ENCODE measurements at regions not wholly inside any gene's neighbourhood (a gene's known extent, or its start where the extent isn't known, plus 50 kb on each side); places are given as distances from the start of the nearest gene placed in this dataset.

- no peak overlapping the region for H3K4me3 ChIP-seq
- DNase-seq (no peak), ATAC-seq (no peak)
- H3K9me3 ChIP-seq = no peaks in the 10 kb centered on the region
- no peak for TF ChIP-seq CTCF (IDR thresholded peaks at IDR 0.05)
- WGBS, 2 donors = 65 to 76% methylated on average over 4 of the region's 4 CpGs
- no peak overlapping the region for H3K27ac ChIP-seq
- no peaks in the 10 kb centered on the region for H3K36me3 ChIP-seq
- H3K4me1 ChIP-seq = no peaks in the 10 kb centered on the region
- intact Hi-C loops (cut with DNase I) = no loop called here
- no peaks in the 10 kb centered on the region for H3K27me3 ChIP-seq
Observed at GRCh38 chr7:113452245-113452644, 333.9 kb upstream of the SMIM30 start.

- TF ChIP-seq CTCF (IDR thresholded peaks at IDR 0.05) = no peak
- 92% methylated on average over 2 of the region's 2 CpGs for WGBS, 2 donors
- intact Hi-C loops (cut with DNase I) = no loop called here
Observed at GRCh38 chr7:113446791-113447190, 328.4 kb upstream of the SMIM30 start.

GRCh38 chr7:113446391-113446790 lies 328.0 kb upstream of the SMIM30 start:
- intact Hi-C loops (cut with DNase I) = no loop called here
- Histone ChIP-seq H3K36me3 (no peaks in the 10 kb centered on the region), H3K27ac (no peak overlapping the region), H3K27me3 (no peaks in the 10 kb centered on the region), H3K4me3 (no peak overlapping the region), H3K9me3 (no peaks in the 10 kb centered on the region), H3K4me1 (no peaks in the 10 kb centered on the region)
- TF ChIP-seq CTCF (IDR thresholded peaks at IDR 0.05) = no peak
- DNase-seq (no peak), ATAC-seq (no peak)

More at GRCh38 chr7:113446791-113447190, 328.4 kb upstream of the SMIM30 start:
- DNase-seq = no peak
- no peaks in the 10 kb centered on the region for H3K27me3 ChIP-seq
- H3K4me1 ChIP-seq = no peaks in the 10 kb centered on the region
- ATAC-seq = no peak
- H3K27ac ChIP-seq = no peak overlapping the region
- H3K4me3 ChIP-seq = no peak overlapping the region
- H3K36me3 ChIP-seq = no peaks in the 10 kb centered on the region
- no peaks in the 10 kb centered on the region for H3K9me3 ChIP-seq

GRCh38 chr7:113444261-113444660 lies 325.9 kb upstream of the SMIM30 start:
- ATAC-seq (no peak), DNase-seq (no peak)
- Histone ChIP-seq H3K4me3 (no peak overlapping the region), H3K4me1 (no peaks in the 10 kb centered on the region), H3K9me3 (no peaks in the 10 kb centered on the region), H3K27ac (no peak overlapping the region), H3K27me3 (no peaks in the 10 kb centered on the region), H3K36me3 (no peaks in the 10 kb centered on the region)
- TF ChIP-seq CTCF (IDR thresholded peaks at IDR 0.05) = no peak
- intact Hi-C loops (cut with DNase I) = no loop called here

GRCh38 chr7:113440173-113440572 lies 321.8 kb upstream of the SMIM30 start:
- intact Hi-C loops (cut with DNase I) = no loop called here
- 64 to 73% methylated on average over 2 of the region's 2 CpGs for WGBS, 2 donors
- Histone ChIP-seq H3K27ac (no peak overlapping the region), H3K9me3 (peaks cover 0 to 10% (median 0%) of the 10 kb centered on the region in 11 donors), H3K4me1 (no peaks in the 10 kb centered on the region), H3K36me3 (no peaks in the 10 kb centered on the region), H3K4me3 (no peak overlapping the region), H3K27me3 (no peaks in the 10 kb centered on the region)
- no peak for ATAC-seq
- TF ChIP-seq CTCF (IDR thresholded peaks at IDR 0.05) = no peak
- no peak for DNase-seq
